ENCODE measurements at regions not wholly inside any gene's neighbourhood (a gene's known extent, or its start where the extent isn't known, plus 50 kb on each side); places are given as distances from the start of the nearest gene placed in this dataset.

GRCh38 chr21:30986965-30987364, 51.3 kb downstream of the KRTAP19-8 start:
- no peak for DNase-seq

GRCh38 chr21:30984889-30985288, 53.4 kb downstream of the KRTAP19-8 start:
- DNase-seq = no peak

GRCh38 chr21:30981403-30981802, 56.9 kb downstream of the KRTAP19-8 start:
- DNase-seq = peak; percentile 1

GRCh38 chr21:30979054-30979453, 59.2 kb downstream of the KRTAP19-8 start:
- DNase-seq = no peak

GRCh38 chr21:30964283-30964682, 74.0 kb downstream of the KRTAP19-8 start:
- DNase-seq = no peak

GRCh38 chr21:30963502-30963901, 74.8 kb downstream of the KRTAP19-8 start:
- DNase-seq = no peak

- no peak for DNase-seq
Observed at GRCh38 chr21:30962013-30962412, 76.3 kb downstream of the KRTAP19-8 start.

GRCh38 chr21:30958741-30959140, 77.4 kb upstream of the KRTAP11-1 start:
- no peak for DNase-seq

- no peak for DNase-seq
Observed at GRCh38 chr21:30957010-30957409, 75.6 kb upstream of the KRTAP11-1 start.

GRCh38 chr21:30953605-30954004, 72.2 kb upstream of the KRTAP11-1 start:
- no peak for DNase-seq

- DNase-seq = no peak
Observed at GRCh38 chr21:30947141-30947540, 65.8 kb upstream of the KRTAP11-1 start.

GRCh38 chr21:30943920-30944319, 62.5 kb upstream of the KRTAP11-1 start:
- no peak for DNase-seq

- DNase-seq = no peak
Observed at GRCh38 chr21:30943243-30943642, 61.9 kb upstream of the KRTAP11-1 start.

- no peak for DNase-seq
Observed at GRCh38 chr21:30942192-30942591, 60.8 kb upstream of the KRTAP11-1 start.

- DNase-seq = no peak
Observed at GRCh38 chr21:30936207-30936606, 54.8 kb upstream of the KRTAP11-1 start.

GRCh38 chr21:30935889-30936168, 54.4 kb upstream of the KRTAP11-1 start:
- no peak for DNase-seq

GRCh38 chr21:30935121-30935888, 53.9 kb upstream of the KRTAP11-1 start:
- no peak for DNase-seq

- DNase-seq = no peak
Observed at GRCh38 chr21:30932686-30933085, 51.3 kb upstream of the KRTAP11-1 start.

Data from fibroblast of skin of scalp (primary cell).